K562 (cell line): ENCODE measurements at regions not wholly inside any gene's neighbourhood (a gene's known extent, or its start where the extent isn't known, plus 50 kb on each side); places are given as distances from the start of the nearest gene placed in this dataset.

Source experiments
- ATAC-seq: fragments of 200-7000 bp; cut with Tn5 transposase; 3 replicates; pipeline ENCODE4 v1.9.1; 2020; ENCODE audit warnings: moderate library complexity
- BruUV-seq: library from RNA; stranded (reverse); fragments of 400-500 nt; replicated peaks from 2 replicates; lab custom pipeline; 2021; lab: Mats Ljungman, UMichigan
- CTCF ChIA-PET: fragments of 300-600 bp; formaldehyde crosslinking; extraction: SDS; loops from one replicate; lab custom pipeline; 2021; ENCODE audit warnings: low intra/inter-chr PET ratio; lab: Yijun Ruan, JAX
- POLR2A ChIA-PET: fragments of 300-600, 350-650 bp; sonication (Branson Sonifier 250); formaldehyde crosslinking; extraction: SDS; loops from one replicate; lab custom pipeline; 2021; ENCODE audit warnings: antibody characterized with exemption, inconsistent platforms; lab: Yijun Ruan, JAX
- DNase-seq, 4 experiments: peaks; one replicate each; pipeline versions ENCODE4 v3.0.0 to v3.0.0-alpha.2; 2011 to 2018; ENCODE audit warnings: low spot score in 3 of 4, mixed read lengths in 3 of 4; ENCODE audit errors: extremely low read depth in 1 of 4
- FAIRE-seq: peaks from 2 replicates; lab custom pipeline; 2011; peaks lifted over from hg19 to GRCh38; lab: Jason Lieb, UNC
- H2AFZ ChIP-seq: 2 replicates; pipeline ENCODE4 v1.6.0; 2011; ENCODE audit warnings: low read depth, low read length, control low read depth, inconsistent platforms
- H3K27ac ChIP-seq: fragments of 200-600 bp; 3 replicates; pipeline ENCODE4 v1.8.0; 2011; ENCODE audit warnings: low read depth, mild to moderate bottlenecking, control low read depth, inconsistent platforms, low read length, moderate library complexity, mixed read lengths; ENCODE audit errors: extremely low read depth
- H3K27me3 ChIP-seq, 2 experiments: fragments of 300-600 bp in 1 of 2; 2 replicates in 1 of 2; 3 replicates in 1 of 2; pipeline versions ENCODE4 v1.6.0 to v1.8.0; 2011; ENCODE audit warnings: inconsistent platforms in 2 of 2, low read length in 2 of 2, mild to moderate bottlenecking in 1 of 2, mixed read lengths in 1 of 2, moderate library complexity in 1 of 2; ENCODE audit not compliant: control insufficient read depth in 2 of 2, insufficient read depth in 2 of 2
- H3K36me3 ChIP-seq: fragments of 300-600 bp; 3 replicates; pipeline ENCODE4 v1.8.0; 2011; ENCODE audit warnings: mild to moderate bottlenecking, low read length, inconsistent platforms; ENCODE audit not compliant: control insufficient read depth, insufficient read depth
- H3K4me1 ChIP-seq, 2 experiments: fragments of 200-600 bp in 1 of 2; replicated peaks in 1 of 2; 2 replicates in 1 of 2; 3 replicates in 1 of 2; pipeline versions ENCODE4 v1.5.1 to v1.8.0; 2011; ENCODE audit warnings: inconsistent platforms in 2 of 2, low read length in 2 of 2, mild to moderate bottlenecking in 1 of 2, mixed read lengths in 1 of 2, moderate library complexity in 1 of 2; ENCODE audit not compliant: control insufficient read depth in 2 of 2, insufficient read depth in 2 of 2
- H3K4me2 ChIP-seq: 2 replicates; pipeline ENCODE4 v1.6.1; 2011; ENCODE audit warnings: low read length, control low read depth, inconsistent platforms, mixed read lengths; ENCODE audit not compliant: insufficient read depth
- H3K4me3 ChIP-seq: fragments of 200-600 bp; sonication (generic), shearing (Covaris generic); 2 replicates; pipeline ENCODE4 v1.5.1; 2016; ENCODE audit warnings: control low read depth, inconsistent platforms
- H3K79me2 ChIP-seq: fragments of 200-600 bp; 3 replicates; pipeline ENCODE4 v1.8.0; 2011; ENCODE audit warnings: low read length, inconsistent platforms; ENCODE audit not compliant: control insufficient read depth, insufficient read depth
- H3K9ac ChIP-seq, 2 experiments: 2 replicates each; pipeline versions ENCODE4 v1.6.0 to v1.6.1; 2011; ENCODE audit warnings: low read depth in 2 of 2, low read length in 2 of 2, control low read depth in 1 of 2, inconsistent platforms in 1 of 2, mild to moderate bottlenecking in 1 of 2, mixed read lengths in 1 of 2; ENCODE audit not compliant: insufficient read depth in 1 of 2
- H3K9me1 ChIP-seq: one replicate; pipeline ENCODE4 v1.6.0; 2011; ENCODE audit warnings: inconsistent platforms, mild to moderate bottlenecking, low read length, moderate library complexity; ENCODE audit not compliant: control insufficient read depth, insufficient read depth
- H3K9me3 ChIP-seq: replicated peaks from 2 replicates; pipeline ENCODE4 v1.5.1; 2011; ENCODE audit warnings: low read depth, low read length, inconsistent platforms; ENCODE audit not compliant: control insufficient read depth, insufficient read depth
- H4K20me1 ChIP-seq: replicated peaks from 2 replicates; pipeline ENCODE4 v1.6.1; 2011; ENCODE audit warnings: low read length, inconsistent platforms, mixed read lengths; ENCODE audit not compliant: control insufficient read depth, insufficient read depth
- CHD2 ChIP-seq: IDR thresholded peaks from 2 replicates; pipeline ENCODE4 v1.6.1; 2011; ENCODE audit warnings: low read depth, low read length
- CTCF ChIP-seq, 3 experiments: IDR thresholded peaks in 2 of 3; conservative IDR thresholded peaks in 1 of 3; 2 replicates each; pipeline ENCODE4 v1.5.1; 2011 to 2012; ENCODE audit warnings: low read length in 3 of 3, mild to moderate bottlenecking in 3 of 3, control low read depth in 2 of 3, improper control_type of control experiment in 1 of 3, inconsistent platforms in 1 of 3, low read depth in 1 of 3, mixed read lengths in 1 of 3, moderate library complexity in 1 of 3; ENCODE audit not compliant: insufficient read depth in 2 of 3
- E4F1 ChIP-seq: fragments of 250-450 bp; sonication (Bioruptor Pico); IDR thresholded peaks from 2 replicates; pipeline ENCODE4 v1.5.0; 2021; ENCODE audit warnings: mild to moderate bottlenecking, borderline replicate concordance
- ESRRB ChIP-seq: fragments of 250-450 bp; sonication (Bioruptor Pico); IDR thresholded peaks from 2 replicates; pipeline ENCODE4 v1.5.0; 2020; ENCODE audit warnings: mild to moderate bottlenecking, moderate library complexity, borderline replicate concordance
- HMGN3 ChIP-seq: IDR thresholded peaks from 2 replicates; pipeline ENCODE4 v1.6.1; 2011; ENCODE audit warnings: borderline replicate concordance, low read depth, mild to moderate bottlenecking, mixed read lengths, low read length; ENCODE audit not compliant: insufficient read length; ENCODE audit errors: extremely low read depth
- ILK ChIP-seq: fragments of 450-650 bp; IDR thresholded peaks from 2 replicates; pipeline ENCODE4 v1.6.1; 2016; ENCODE audit warnings: missing genetic modification characterization, low read depth, mild to moderate bottlenecking, missing compliant biosample characterization, moderate library complexity, borderline replicate concordance
- LCOR ChIP-seq: sonication (generic); formaldehyde crosslinking; IDR thresholded peaks from 2 replicates; pipeline ENCODE4 v1.8.0; 2022; ENCODE audit warnings: mild to moderate bottlenecking, missing genetic modification reagents
- RNF2 ChIP-seq: sonication (generic); IDR thresholded peaks from 2 replicates; pipeline ENCODE4 v1.6.1; 2016
- ZNF431 ChIP-seq: sonication (generic); formaldehyde crosslinking; IDR thresholded peaks from 2 replicates; pipeline ENCODE4 v1.8.0; 2022; ENCODE audit warnings: mild to moderate bottlenecking, missing genetic modification reagents
- ZNF609 ChIP-seq: sonication (generic); formaldehyde crosslinking; IDR thresholded peaks from 2 replicates; pipeline ENCODE4 v1.8.1; 2023; ENCODE audit warnings: missing genetic modification reagents, mild to moderate bottlenecking, borderline replicate concordance
- WGBS: fragments of 100-300 bp; shearing (Covaris generic); methylation state at CpG from one replicate; pipeline ENCODE4 v1.1.6; 2016; ENCODE audit warnings: low coverage, mixed read lengths; ENCODE audit not compliant: insufficient coverage; ENCODE audit errors: missing lambda C conversion rate; 5-methylcytosine and 5-hydroxymethylcytosine counted together
- in situ Hi-C: fragments of 300-500 bp; cut with MboI; formaldehyde crosslinking; loops from 4 replicates; pipeline ENCODE4 v1.15.0; 2018; ENCODE audit warnings: inconsistent platforms, mixed read lengths
- intact Hi-C: fragments of 100-400 bp; cut with micrococcal nuclease; formaldehyde crosslinking; loops from 2 replicates; pipeline ENCODE4 v1.14.2; 2022

- TF ChIP-seq CTCF (IDR thresholded peaks at IDR 0.05 in 2 of 3, conservative IDR thresholded peaks at IDR 0.05 in 1 of 3; ENCODE audit: insufficient read depth in 2 of 3, low read depth in 1 of 3, low read length in 3 of 3), result 0 out of 6 replicates have a peak, but pooled peaks of 1 of the 3 experiments have one; percentile 13
Observed at GRCh38 chrX:37905436-37906147, 58.2 kb upstream of the DYNLT3 start (continued).

GRCh38 chrX:37906357-37906756, 59.0 kb upstream of the DYNLT3 start:
- CTCF ChIA-PET, result no interaction called here
- no peak for TF ChIP-seq LCOR
- no peak for TF ChIP-seq ZNF431
- TF ChIP-seq HMGN3, result no peak
- no peak for TF ChIP-seq RNF2
- no peak for TF ChIP-seq ILK (tag)
- TF ChIP-seq CHD2, result no peak
- no peak for TF ChIP-seq ESRRB
- no peak for TF ChIP-seq E4F1 (CRISPR knock-in tag)
- no peak for TF ChIP-seq ZNF609 (CRISPR knock-in tag)

More at GRCh38 chrX:37906357-37906756, 59.0 kb upstream of the DYNLT3 start:
- Histone ChIP-seq H3K79me2 (no peaks in the 10 kb centered on the region), H3K4me1 (peaks cover 0 to 7% of the 10 kb centered on the region in 2 experiments; a peak in 2 of 5 replicates), H3K4me3 (no peak overlapping the region), H2AFZ (no peak overlapping the region), H3K9me1 (no peaks in the 10 kb centered on the region), H3K9me3 (no peaks in the 10 kb centered on the region), H3K27ac (no peak overlapping the region), H4K20me1 (no peaks in the 10 kb centered on the region), H3K9ac (no peak overlapping the region), H3K27me3 (peaks cover 2 to 4% of the 10 kb centered on the region in 2 experiments; a peak in 3 of 5 replicates), H3K36me3 (no peaks in the 10 kb centered on the region), H3K4me2 (no peak overlapping the region)
- no peak for FAIRE-seq
- intact Hi-C loops (no loop called here), in situ Hi-C loops (no loop called here)
- POLR2A ChIA-PET, result no interaction called here
- ATAC-seq, result no peak
- no peak for DNase-seq
- BruUV-seq, result no TSS peak
- WGBS, result 0% methylated on average over 11 of the region's 11 CpGs
